ENCODE measurements at regions not wholly inside any gene's neighbourhood (a gene's known extent, or its start where the extent isn't known, plus 50 kb on each side); places are given as distances from the start of the nearest gene placed in this dataset.

GRCh38 chr5:2626572-2626971, 124.9 kb downstream of the IRX2 start:
- ATAC-seq (ENCODE audit: insufficient number of reproducible peaks, low FRiP score, low read depth) = no peak
- TF ChIP-seq, protein P1, sequence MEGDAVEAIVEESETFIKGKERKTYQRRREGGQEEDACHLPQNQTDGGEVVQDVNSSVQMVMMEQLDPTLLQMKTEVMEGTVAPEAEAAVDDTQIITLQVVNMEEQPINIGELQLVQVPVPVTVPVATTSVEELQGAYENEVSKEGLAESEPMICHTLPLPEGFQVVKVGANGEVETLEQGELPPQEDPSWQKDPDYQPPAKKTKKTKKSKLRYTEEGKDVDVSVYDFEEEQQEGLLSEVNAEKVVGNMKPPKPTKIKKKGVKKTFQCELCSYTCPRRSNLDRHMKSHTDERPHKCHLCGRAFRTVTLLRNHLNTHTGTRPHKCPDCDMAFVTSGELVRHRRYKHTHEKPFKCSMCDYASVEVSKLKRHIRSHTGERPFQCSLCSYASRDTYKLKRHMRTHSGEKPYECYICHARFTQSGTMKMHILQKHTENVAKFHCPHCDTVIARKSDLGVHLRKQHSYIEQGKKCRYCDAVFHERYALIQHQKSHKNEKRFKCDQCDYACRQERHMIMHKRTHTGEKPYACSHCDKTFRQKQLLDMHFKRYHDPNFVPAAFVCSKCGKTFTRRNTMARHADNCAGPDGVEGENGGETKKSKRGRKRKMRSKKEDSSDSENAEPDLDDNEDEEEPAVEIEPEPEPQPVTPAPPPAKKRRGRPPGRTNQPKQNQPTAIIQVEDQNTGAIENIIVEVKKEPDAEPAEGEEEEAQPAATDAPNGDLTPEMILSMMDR (IDR thresholded peaks at IDR 0.05) = no peak
- H3K9me3 ChIP-seq = no peaks in the 10 kb centered on the region

GRCh38 chr5:2622866-2623265, 128.6 kb downstream of the IRX2 start:
- Histone ChIP-seq H3K27me3 (replicated peaks; ENCODE audit: insufficient read depth) (no peaks in the 10 kb centered on the region), H3K36me3 (no peaks in the 10 kb centered on the region), H3K27ac (no peak overlapping the region), H3K4me3 (no peak overlapping the region), H3K4me1 (ENCODE audit: control insufficient read depth in 1 of 2, low read depth in 2 of 2) (no peaks in the 10 kb centered on the region), H3K9me3 (no peaks in the 10 kb centered on the region)
- no peak for ATAC-seq (ENCODE audit: insufficient number of reproducible peaks, low FRiP score, low read depth)
- no peak for DNase-seq (ENCODE audit: low spot score)
- TF ChIP-seq, protein P1 (IDR thresholded peaks at IDR 0.05) = no peak

More at GRCh38 chr5:2626572-2626971, 124.9 kb downstream of the IRX2 start:
- H3K36me3 ChIP-seq = no peaks in the 10 kb centered on the region
- H3K27ac ChIP-seq = no peak overlapping the region
- H3K27me3 ChIP-seq (replicated peaks; ENCODE audit: insufficient read depth) = no peaks in the 10 kb centered on the region
- no peaks in the 10 kb centered on the region for H3K4me1 ChIP-seq (ENCODE audit: control insufficient read depth in 1 of 2, low read depth in 2 of 2)
- DNase-seq (ENCODE audit: low spot score) = no peak
- H3K4me3 ChIP-seq = no peak overlapping the region

- no peaks in the 10 kb centered on the region for H3K9me3 ChIP-seq
- no peak for DNase-seq (ENCODE audit: low spot score)
- no peak overlapping the region for H3K4me3 ChIP-seq
- TF ChIP-seq, protein P1 (IDR thresholded peaks at IDR 0.05) = no peak
- no peaks in the 10 kb centered on the region for H3K4me1 ChIP-seq (ENCODE audit: control insufficient read depth in 1 of 2, low read depth in 2 of 2)
- H3K27me3 ChIP-seq (replicated peaks; ENCODE audit: insufficient read depth) = no peaks in the 10 kb centered on the region
- H3K27ac ChIP-seq = no peak overlapping the region
- no peak for ATAC-seq (ENCODE audit: insufficient number of reproducible peaks, low FRiP score, low read depth)
- H3K36me3 ChIP-seq = no peaks in the 10 kb centered on the region
These were observed 129.8 kb downstream of the IRX2 start for GRCh38 chr5:2621631-2622030.

- no peaks in the 10 kb centered on the region for H3K4me1 ChIP-seq (ENCODE audit: control insufficient read depth in 1 of 2, low read depth in 2 of 2)
- H3K27ac ChIP-seq = no peak overlapping the region
- no peaks in the 10 kb centered on the region for H3K27me3 ChIP-seq (replicated peaks; ENCODE audit: insufficient read depth)
- ATAC-seq (ENCODE audit: insufficient number of reproducible peaks, low FRiP score, low read depth) (no peak), DNase-seq (ENCODE audit: low spot score) (no peak)
- no peak overlapping the region for H3K4me3 ChIP-seq
- no peaks in the 10 kb centered on the region for H3K9me3 ChIP-seq
- TF ChIP-seq, protein P1 (IDR thresholded peaks at IDR 0.05) = no peak
- H3K36me3 ChIP-seq = no peaks in the 10 kb centered on the region
These were observed 132.3 kb downstream of the IRX2 start for GRCh38 chr5:2619216-2619615.

DNA sequence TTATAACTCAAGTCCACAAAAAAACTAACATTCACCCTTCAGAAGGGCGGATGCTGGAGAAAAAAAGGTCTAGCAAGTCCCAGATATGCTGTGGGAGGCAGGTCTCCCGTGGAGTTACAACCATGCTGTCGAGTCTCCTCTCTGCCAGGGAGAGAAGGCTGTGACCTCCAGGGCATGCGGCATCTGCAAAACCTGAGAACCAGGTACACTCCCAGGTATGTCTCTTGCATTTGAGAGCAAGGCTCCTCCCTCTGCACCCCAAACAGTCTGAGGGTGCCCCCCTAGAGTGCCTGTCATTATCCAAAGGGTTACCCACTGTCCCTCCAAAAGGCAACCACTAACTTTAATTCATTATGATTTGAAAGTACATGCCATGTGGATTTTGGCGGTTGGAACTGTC, 134.0 kb downstream of the IRX2 start:
- H3K36me3 ChIP-seq = no peaks in the 10 kb centered on the region
- DNase-seq (ENCODE audit: low spot score) (no peak), ATAC-seq (ENCODE audit: insufficient number of reproducible peaks, low FRiP score, low read depth) (no peak)
- H3K9me3 ChIP-seq = no peaks in the 10 kb centered on the region
- TF ChIP-seq, protein P1 (IDR thresholded peaks at IDR 0.05) = no peak
- H3K27me3 ChIP-seq (replicated peaks; ENCODE audit: insufficient read depth) = no peaks in the 10 kb centered on the region
- no peaks in the 10 kb centered on the region for H3K4me1 ChIP-seq (ENCODE audit: control insufficient read depth in 1 of 2, low read depth in 2 of 2)
- H3K27ac ChIP-seq = no peak overlapping the region
- no peak overlapping the region for H3K4me3 ChIP-seq
